ENCODE measurements at regions not wholly inside any gene's neighbourhood (a gene's known extent, or its start where the extent isn't known, plus 50 kb on each side); places are given as distances from the start of the nearest gene placed in this dataset.

DNA sequence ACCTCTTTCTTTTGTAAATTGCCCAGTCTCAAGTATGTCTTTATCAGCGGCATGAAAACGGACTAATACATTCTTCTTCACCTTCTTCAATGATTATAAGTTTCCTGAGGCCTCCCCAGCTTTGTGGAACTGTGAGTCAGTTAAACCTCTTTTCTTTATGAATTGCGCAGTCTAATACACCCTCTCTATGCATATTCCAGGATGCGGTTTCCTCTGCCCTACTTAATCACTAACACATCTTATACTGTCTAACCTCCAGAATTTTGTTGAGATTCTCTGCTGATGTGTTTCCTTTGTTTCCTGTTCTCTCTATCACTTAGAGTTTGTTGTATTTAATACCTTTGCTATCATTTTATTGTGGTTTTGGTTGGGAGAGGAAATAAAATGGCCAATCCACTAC, 145.4 kb downstream of the AEBP2 start:
- Histone ChIP-seq H3K9me2 (replicated peaks; ENCODE audit: control insufficient read depth, low read length) (no peaks in the 10 kb centered on the region), H3K4me2 (ENCODE audit: low read length) (no peak overlapping the region), H3K27ac (ENCODE audit: low read depth, low read length) (no peak overlapping the region), H3K4me3 (ENCODE audit: low read length) (no peak overlapping the region), H3K27me3 (ENCODE audit: control insufficient read depth, low read length) (no peaks in the 10 kb centered on the region), H3K4me1 (ENCODE audit: control insufficient read depth, low read length) (no peaks in the 10 kb centered on the region), H4K20me1 (ENCODE audit: control insufficient read depth, insufficient read depth, low read depth, low read length) (no peaks in the 10 kb centered on the region), H3K79me2 (ENCODE audit: control insufficient read depth, low read length) (no peaks in the 10 kb centered on the region), H3F3A (ENCODE audit: control insufficient read depth, insufficient read depth) (no peaks in the 10 kb centered on the region), H3K36me3 (ENCODE audit: control insufficient read depth, low read length) (no peaks in the 10 kb centered on the region), H3K9me3 (ENCODE audit: control insufficient read depth, insufficient read depth, low read length) (peaks cover 7% of the 10 kb centered on the region; the same call in 1 of the 2 replicates)
- no peak for TF ChIP-seq EZH2phosphoT487 (IDR thresholded peaks at IDR 0.05; ENCODE audit: borderline replicate concordance, low read length)
- TF ChIP-seq, protein P1, sequence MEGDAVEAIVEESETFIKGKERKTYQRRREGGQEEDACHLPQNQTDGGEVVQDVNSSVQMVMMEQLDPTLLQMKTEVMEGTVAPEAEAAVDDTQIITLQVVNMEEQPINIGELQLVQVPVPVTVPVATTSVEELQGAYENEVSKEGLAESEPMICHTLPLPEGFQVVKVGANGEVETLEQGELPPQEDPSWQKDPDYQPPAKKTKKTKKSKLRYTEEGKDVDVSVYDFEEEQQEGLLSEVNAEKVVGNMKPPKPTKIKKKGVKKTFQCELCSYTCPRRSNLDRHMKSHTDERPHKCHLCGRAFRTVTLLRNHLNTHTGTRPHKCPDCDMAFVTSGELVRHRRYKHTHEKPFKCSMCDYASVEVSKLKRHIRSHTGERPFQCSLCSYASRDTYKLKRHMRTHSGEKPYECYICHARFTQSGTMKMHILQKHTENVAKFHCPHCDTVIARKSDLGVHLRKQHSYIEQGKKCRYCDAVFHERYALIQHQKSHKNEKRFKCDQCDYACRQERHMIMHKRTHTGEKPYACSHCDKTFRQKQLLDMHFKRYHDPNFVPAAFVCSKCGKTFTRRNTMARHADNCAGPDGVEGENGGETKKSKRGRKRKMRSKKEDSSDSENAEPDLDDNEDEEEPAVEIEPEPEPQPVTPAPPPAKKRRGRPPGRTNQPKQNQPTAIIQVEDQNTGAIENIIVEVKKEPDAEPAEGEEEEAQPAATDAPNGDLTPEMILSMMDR (IDR thresholded peaks at IDR 0.05; ENCODE audit: low read depth, low read length, poor library complexity, severe bottlenecking): no peak

DNA sequence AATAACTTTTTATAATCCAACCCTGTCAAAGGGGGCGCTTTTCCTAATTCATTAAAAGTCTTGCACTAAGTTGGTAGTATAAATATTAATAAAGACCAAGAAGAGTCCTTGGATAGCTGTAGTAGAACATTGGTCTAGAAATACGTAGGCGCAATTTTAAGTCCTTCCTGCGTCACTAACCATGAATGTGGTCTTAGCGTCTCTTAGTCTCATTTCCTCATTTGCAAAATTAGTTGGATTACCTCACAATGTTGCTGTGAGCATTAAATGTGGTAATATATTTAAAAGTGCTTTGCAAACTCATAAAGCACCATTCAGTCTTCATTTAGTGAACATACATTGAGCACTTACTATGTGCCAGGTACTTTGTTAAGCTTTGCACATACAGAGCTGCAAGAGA, 149.7 kb downstream of the AEBP2 start:
- no peak overlapping the region for H3K4me2 ChIP-seq (ENCODE audit: low read length)
- H3K27ac ChIP-seq (ENCODE audit: low read depth, low read length): no peak overlapping the region
- H3K4me3 ChIP-seq (ENCODE audit: low read length): no peak overlapping the region
- no peaks in the 10 kb centered on the region for H3F3A ChIP-seq (ENCODE audit: control insufficient read depth, insufficient read depth)
- no peaks in the 10 kb centered on the region for H3K36me3 ChIP-seq (ENCODE audit: control insufficient read depth, low read length)
- no peaks in the 10 kb centered on the region for H3K27me3 ChIP-seq (ENCODE audit: control insufficient read depth, low read length)
- H3K4me1 ChIP-seq (ENCODE audit: control insufficient read depth, low read length): no peaks in the 10 kb centered on the region
- no peaks in the 10 kb centered on the region for H3K9me3 ChIP-seq (ENCODE audit: control insufficient read depth, insufficient read depth, low read length)
- TF ChIP-seq EZH2phosphoT487 (IDR thresholded peaks at IDR 0.05; ENCODE audit: borderline replicate concordance, low read length): no peak
- TF ChIP-seq, protein P1 (IDR thresholded peaks at IDR 0.05; ENCODE audit: low read depth, low read length, poor library complexity, severe bottlenecking): no peak
- no peaks in the 10 kb centered on the region for H3K9me2 ChIP-seq (replicated peaks; ENCODE audit: control insufficient read depth, low read length)
- no peaks in the 10 kb centered on the region for H4K20me1 ChIP-seq (ENCODE audit: control insufficient read depth, insufficient read depth, low read depth, low read length)
- H3K79me2 ChIP-seq (ENCODE audit: control insufficient read depth, low read length): no peaks in the 10 kb centered on the region

DNA sequence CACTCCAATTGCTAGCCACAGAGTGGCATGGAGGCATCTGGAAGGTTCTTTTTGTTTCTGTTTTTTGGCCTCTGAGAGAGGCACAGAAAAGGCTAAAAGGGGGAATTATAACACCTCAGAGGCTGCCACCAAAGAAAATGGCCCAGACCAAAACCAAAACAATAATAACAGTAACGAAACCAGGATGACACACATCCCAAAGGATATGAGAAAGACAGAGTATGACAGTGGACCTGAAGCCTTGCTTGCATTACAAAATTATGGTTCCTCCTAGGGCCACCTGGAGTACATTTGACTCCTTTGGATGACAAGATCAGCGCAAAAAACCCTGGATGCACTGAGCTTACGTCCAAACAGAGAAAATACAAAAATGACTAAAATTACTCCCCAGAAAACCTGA, 152.7 kb downstream of the AEBP2 start:
- H3K4me2 ChIP-seq (ENCODE audit: low read length): no peak overlapping the region
- no peaks in the 10 kb centered on the region for H3K27me3 ChIP-seq (ENCODE audit: control insufficient read depth, low read length)
- no peak overlapping the region for H3K4me3 ChIP-seq (ENCODE audit: low read length)
- no peak overlapping the region for H3K27ac ChIP-seq (ENCODE audit: low read depth, low read length)
- no peaks in the 10 kb centered on the region for H3K9me2 ChIP-seq (replicated peaks; ENCODE audit: control insufficient read depth, low read length)
- H3K79me2 ChIP-seq (ENCODE audit: control insufficient read depth, low read length): no peaks in the 10 kb centered on the region
- no peaks in the 10 kb centered on the region for H3F3A ChIP-seq (ENCODE audit: control insufficient read depth, insufficient read depth)
- TF ChIP-seq, protein P1 (IDR thresholded peaks at IDR 0.05; ENCODE audit: low read depth, low read length, poor library complexity, severe bottlenecking): no peak
- TF ChIP-seq EZH2phosphoT487 (IDR thresholded peaks at IDR 0.05; ENCODE audit: borderline replicate concordance, low read length): no peak
- no peaks in the 10 kb centered on the region for H3K36me3 ChIP-seq (ENCODE audit: control insufficient read depth, low read length)
- no peaks in the 10 kb centered on the region for H3K4me1 ChIP-seq (ENCODE audit: control insufficient read depth, low read length)
- no peaks in the 10 kb centered on the region for H4K20me1 ChIP-seq (ENCODE audit: control insufficient read depth, insufficient read depth, low read depth, low read length)
- H3K9me3 ChIP-seq (ENCODE audit: control insufficient read depth, insufficient read depth, low read length): no peaks in the 10 kb centered on the region
